GM18909 (cell line): ENCODE measurements at regions not wholly inside any gene's neighbourhood (a gene's known extent, or its start where the extent isn't known, plus 50 kb on each side); places are given as distances from the start of the nearest gene placed in this dataset.

Experiments used
- ATAC-seq: cut with Tn5 transposase; IDR thresholded peaks from one replicate; pipeline ENCODE4 v1.9.1; 2021; ENCODE audit warnings: mild to moderate bottlenecking; ENCODE audit not compliant: unreplicated experiment, poor library complexity

DNA sequence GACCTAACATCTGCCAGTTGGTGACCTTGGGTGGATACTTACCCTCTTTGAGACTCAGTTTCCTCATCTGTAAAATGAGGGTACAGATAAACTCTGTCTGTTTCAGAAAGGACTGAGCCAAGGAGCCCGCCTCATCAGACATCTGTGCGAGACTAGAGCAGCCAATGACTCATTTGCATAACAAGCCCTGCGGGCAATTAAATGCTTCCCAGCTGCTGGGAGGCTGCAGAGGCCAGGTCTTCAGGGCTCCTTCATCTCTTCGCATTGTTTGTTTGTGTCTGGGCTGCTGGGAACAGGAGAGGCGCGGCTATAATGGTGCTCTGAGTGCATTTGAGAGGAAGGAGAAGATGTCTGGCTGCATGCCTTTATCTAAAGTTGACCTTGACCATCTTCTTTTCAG, 85.0 kb downstream of the ADRA2C start:
- ATAC-seq: no peak

DNA sequence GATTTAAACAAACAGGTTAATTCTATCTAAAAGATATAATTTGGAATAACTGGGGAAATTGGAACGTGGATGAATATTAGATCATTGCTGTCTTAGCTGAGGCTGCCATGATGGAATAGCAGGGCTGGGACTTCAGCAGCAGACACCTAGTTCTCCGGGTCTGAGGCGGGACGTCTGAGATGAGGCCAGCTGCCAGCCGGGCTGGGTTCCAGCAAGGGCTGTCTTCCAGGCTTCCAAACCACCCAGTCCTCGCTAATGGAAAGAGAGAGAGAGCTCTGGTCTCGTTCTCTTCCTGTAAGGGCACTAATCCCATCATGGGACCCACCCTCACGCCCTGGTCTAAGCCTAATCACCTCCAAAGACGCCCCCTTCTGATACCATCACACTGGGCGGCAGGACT, 85.7 kb downstream of the ADRA2C start:
- no peak for ATAC-seq

DNA sequence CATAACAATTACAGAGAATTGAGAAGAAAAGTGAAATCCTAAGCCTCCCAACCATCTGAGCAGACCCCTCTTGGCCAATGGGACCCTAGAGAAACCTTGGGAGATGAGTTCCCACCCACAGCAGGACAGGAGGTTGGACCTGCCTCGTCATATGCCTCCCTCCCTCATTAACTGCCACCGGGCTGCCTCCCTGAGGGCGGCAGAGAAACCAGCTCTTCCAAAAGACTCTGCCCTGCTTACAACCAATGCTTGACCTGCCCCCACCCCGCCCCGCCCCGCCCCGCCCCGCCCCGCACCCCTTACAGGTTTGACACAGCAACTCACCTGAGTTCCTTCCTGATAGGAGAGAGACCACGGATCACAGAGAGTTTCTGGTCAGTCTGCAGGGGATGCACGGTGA, 86.1 kb downstream of the ADRA2C start:
- no peak for ATAC-seq

DNA sequence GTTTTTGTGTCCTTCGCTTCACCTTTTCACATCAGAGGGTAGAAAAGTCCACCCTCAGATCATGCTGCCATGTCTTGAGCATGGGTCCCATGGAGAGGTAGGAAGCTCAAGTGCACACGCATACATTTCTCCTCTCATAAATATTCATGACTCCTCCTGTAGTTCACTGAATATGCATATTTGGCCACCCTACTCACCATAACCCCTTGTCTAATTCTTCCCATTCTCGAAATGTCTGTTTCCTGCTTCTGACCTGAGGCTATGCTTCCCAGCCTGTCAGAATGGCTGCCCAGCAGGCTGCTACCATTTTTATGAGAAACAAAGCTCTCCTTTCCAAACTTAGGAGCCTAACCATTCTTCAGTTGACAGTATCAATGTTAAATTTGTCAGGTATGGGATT, 86.5 kb downstream of the ADRA2C start:
- ATAC-seq: no peak

DNA sequence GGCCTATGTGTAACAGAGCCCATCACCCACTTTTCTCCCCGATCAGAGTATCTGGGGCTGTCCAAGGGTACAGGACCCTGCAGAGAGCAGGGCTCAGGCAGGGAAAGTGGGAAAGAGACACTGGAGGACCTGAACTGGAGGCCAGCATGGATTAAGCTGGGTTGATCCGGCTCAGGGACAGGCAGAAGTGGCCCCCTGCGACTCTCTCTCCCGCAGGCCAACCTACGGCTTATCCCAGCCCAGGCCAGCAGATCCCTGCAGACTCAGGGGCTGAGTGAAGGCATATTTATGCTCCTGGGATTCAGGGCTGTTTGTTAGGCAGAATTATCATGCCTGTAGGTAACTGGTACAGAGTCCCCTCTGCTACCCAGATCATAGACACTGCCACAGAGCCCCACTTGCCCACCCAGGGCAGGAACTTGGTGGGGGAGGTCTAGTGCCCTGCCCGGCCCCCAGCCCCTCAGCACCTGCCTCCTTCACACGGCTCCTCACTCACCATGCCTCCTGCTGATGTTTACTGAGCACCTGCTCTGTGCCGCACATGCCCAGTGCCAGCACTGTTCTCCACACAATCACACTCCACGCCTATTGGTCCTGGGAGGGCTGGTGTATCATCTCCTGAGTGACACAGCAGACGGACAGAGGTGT, 87.3 kb downstream of the ADRA2C start:
- ATAC-seq: no peak

DNA sequence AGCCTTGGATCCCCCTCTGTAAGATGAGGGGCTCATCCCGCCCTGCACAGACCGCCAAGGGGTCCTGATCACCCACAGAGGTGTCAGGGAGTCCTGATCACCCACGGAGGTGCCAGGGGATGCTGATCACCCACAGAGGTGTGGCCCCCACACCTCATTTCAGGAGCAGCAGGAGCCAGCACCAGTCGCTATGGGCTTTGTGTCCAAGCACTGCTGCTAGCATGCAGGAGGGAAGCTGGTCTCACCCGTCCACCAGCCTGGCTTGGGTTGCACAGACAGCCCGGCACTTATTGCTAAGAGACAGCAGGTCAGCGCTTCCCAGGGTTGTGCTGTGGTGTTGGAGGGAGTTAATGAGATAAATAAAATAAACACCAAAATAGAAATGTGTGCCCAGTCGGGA, 88.5 kb downstream of the ADRA2C start:
- ATAC-seq: no peak

DNA sequence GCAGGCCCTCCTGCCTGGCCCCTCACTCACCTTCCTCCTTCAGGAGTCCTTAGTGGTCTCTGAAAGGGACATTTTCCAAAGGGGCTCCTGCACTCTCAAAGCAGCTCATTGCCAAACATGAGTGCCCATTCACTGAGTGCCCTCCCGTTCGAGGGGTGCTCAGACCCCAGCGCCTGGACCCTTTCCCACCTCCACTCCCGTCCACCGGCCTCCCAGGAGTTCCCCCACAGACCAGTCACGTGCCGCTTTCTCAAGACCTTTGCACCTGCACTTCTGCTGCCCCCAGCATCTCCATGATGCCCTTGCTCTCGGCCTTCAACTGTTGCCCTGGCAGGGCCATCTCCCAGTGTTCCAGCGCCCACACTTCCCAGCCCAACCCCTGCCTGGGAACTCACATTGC, 89.5 kb downstream of the ADRA2C start:
- ATAC-seq: no peak

DNA sequence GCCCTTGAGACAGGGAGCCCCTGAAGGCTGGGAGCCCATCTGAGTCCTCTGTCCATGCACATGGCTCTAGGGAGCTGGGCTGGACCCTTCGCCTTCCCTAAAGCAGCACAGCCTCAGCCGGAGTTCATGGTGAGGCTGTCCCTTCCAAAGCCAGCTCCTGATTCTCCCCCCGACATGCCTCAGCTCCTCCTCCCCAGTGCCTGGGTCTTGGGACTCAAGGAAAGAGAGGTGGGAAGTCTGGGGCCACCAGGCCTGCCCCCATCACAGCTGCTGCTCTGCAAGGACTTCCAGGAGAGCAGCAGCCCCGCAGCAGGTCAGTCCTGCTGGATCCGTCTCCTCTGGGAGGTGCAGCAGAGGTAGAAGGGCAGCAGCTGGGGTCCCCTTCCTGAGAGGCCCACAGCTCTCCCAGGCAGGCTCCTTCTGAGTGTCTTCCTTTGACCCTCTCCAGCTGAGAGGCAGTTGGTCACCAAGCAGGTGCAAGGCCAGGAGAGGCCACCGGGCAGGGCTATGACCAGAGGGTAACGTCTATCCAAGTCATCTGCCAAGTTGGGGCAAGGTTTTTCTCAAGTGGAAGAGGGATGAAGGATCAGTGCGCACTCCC, 90.5 kb downstream of the ADRA2C start:
- no peak for ATAC-seq

DNA sequence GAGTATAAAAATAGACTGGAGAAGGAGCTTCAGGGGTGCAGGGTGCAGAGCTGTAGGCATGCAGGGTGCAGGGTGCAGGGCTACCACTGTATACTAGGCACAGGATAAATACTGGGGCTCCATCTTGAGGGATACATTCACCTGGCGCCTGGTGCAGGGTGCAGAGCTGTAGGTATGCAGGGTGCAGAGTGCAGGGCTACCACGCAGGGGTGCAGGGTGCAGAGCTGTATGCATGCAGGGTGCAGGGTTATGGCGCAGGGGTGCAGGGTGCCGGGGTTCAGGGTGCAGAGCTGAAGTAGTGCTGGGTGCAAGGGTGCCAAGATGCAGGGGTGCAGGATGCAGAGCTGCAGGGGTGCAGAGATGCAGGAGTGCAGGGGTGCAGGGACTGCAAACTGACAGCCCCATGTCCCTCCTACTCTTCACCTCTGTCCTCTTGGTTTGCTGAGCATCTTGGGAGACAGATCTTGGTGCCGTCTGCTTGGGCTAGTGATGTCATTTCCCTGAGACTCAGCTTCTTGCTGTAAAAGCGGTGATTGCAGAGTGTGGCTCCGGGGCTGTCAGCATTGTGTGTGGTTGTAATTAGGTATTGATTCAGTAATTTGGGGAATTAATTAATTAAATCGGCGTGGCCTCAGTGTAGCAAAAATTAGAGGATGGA, 91.2 kb downstream of the ADRA2C start:
- ATAC-seq: no peak

DNA sequence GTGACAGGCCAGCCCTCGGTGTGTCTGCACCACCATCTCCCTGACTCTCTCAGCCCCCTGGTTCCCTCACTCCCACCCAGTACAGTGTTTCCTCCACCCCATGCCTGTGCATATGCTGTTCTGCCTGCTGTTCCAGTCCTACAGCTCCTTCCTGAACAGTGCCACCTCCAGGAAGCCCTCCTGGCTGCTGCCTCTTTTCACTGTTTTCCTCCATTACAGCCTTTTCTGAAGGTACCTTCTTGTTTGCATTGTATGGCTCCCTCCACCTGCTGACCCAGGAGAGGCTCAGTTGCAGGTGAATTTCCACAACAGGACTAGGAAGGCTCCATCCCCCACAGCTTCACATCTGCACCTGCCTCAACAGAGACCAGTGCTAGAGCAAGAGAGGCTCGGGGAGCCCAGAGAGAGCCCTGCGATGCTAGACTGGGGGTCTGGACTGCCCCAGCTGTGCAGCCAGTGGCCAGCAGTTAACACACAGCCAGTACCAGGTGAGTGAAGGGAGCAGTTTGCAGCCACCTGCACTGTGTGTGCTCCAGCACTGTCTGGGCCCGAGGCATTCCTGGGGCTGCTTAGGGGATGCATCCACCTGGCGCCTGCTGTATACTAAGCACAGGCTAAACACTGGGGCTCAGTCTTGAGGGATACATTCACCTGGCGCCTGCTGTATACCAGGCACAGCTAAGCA, 92.0 kb downstream of the ADRA2C start:
- no peak for ATAC-seq

DNA sequence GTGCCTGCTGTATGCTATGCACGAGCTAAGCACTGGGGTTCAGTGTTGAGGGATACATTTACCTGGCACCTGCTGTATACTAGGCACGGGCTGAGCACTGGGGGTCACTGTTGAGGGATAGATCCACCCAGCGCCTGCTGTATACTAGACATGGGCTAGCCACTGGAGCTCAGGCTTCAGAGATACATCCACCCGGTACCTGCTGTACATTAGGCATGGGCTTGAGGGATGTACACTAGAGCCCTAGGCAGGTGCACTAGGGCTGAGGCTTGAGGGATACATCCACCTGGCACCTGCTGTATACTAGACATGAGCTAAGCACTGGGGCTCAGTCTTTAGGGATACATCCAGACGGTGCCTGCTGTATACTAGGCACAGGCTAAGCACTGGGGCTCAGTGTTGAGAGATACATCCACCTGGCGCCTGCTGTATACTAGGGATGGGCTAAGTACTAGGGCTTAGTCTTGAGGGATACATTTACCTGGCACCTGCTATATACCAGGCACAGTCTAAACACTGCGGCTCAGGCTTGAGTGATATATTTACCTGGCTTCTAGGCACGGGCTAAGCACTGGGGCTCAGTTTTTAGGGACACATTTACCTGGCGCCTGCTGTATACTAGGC, 92.7 kb downstream of the ADRA2C start:
- ATAC-seq: no peak

DNA sequence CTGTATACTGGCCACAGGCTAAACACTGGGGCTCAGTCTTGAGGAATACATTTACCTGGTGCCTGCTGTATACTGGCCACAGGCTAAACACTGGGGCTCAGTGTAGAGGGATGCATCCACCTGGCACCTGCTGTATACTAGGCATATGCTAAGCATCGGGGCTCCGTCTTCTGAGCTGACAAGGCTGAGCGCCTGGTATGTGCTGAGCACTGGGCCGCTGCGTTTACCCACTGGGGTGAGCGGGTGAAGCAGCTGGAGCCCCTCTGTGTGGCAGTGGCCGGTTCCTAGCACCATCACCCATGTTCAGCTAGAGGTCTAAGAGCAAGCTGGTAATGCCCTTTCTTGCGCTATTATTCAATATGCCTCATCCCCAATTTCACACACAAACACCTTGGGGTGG, 93.4 kb downstream of the ADRA2C start:
- ATAC-seq: no peak

DNA sequence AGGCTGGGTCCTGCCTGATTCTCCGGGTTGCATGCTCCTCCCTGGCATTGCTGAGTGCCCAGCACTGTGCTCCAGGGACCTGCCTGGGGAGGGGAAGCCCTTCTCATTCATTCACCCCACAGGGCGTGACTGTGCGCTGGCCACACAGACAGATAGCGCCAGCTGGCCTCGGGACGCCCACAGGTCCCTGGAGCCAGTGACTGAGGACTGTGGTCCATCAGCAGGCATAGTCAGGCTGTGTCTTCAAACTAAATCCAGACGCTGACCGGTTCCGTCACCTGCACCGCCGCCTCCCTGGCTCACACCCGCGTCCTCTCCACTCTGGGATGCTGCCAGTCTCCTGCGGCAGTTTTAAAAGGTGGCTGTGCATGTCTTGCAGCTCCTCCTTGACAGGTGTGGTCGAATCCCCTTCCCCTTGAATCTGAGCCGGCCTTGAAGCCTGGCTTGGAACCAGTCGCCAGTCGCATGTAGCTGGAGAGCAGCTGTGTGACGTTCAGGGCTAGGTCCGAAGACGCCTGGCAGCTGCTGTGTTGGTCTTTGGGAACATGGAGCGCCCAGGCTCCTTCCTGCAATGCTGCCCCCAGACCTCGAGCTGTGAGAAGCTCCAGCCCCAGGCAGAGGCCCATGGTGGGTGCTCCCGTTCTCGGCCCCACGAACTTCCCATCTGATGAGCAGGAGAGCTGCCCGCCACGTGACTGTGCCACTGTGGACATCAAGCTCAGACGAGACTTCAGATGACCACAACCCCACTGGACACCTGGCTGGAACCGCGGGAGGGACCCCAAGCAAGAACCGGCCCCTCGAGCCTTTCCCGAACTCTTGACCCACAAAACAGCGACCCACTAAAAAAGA, 94.1 kb downstream of the ADRA2C start:
- ATAC-seq: no peak

DNA sequence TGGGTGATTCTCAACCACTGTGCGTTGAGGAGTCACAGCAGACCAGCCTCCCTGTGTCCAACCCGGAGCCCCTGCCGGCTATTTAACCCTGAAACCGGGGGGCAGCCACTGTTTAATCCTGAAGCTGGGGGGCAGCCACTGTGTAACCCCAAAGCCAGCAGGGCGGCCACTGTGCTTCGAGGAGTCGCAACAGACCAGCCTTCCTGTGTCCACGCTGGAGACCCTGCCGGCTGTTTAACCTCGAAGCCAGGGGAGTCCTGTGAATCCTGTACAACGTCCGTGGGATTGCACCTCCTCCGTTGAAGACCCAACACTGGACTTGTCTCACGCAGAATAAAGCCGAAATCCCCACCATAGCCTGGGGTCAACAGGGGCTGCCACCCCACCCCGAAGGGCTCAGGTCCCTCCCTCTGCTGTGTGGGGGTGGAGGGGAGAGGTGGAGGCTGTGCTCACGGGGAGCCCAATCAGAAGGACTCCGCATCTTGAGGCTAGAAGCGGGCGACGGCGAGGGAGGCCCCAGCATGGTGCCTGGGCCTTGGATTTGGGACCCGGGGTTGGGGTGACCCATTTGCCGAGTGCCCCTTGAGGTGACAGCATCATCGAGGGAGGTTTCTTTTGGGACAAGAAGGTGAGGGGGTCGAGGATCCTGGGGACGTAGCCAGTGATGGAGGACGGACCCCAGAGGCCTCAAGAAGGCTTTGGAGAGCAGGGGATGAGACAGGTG, 94.9 kb downstream of the ADRA2C start:
- no peak for ATAC-seq

DNA sequence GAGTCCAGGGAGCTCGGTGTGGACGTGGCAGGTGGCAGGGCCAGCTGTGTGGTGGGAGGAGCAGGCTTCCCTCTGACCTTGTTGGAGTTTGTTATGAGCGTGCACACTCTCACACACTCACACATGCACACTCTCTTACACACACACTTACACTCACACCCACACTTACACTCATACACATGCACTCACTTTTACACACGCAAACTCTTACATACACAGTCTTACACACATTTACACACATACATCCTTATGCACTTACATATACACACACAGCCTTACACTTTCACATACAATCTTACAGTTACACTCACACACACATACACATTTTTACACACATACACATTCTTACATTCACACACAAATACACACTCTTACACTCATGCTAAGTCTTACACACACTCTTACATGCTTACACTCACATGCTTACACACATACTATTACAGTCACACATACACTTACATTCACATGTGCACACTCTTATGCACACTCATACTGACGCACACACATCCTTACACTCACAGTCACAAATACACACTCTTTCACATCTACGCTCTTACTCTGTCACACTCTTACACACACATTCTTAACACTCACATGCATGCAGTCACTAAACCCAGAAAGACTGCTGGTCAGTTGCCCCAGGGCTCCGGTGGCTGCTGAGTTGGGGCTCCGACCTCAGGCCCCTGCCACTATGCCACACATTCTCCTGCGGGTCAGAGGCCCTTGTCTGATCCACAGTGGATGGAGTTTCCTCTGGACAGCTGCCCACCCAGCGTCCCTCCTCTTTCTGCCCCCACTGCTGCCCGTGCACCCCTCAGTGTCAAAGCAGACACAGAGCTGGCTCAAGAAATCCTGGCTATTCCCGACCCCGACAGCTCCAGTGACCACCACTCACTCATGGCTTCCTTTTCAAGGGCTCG, 95.8 kb downstream of the ADRA2C start:
- no peak for ATAC-seq

DNA sequence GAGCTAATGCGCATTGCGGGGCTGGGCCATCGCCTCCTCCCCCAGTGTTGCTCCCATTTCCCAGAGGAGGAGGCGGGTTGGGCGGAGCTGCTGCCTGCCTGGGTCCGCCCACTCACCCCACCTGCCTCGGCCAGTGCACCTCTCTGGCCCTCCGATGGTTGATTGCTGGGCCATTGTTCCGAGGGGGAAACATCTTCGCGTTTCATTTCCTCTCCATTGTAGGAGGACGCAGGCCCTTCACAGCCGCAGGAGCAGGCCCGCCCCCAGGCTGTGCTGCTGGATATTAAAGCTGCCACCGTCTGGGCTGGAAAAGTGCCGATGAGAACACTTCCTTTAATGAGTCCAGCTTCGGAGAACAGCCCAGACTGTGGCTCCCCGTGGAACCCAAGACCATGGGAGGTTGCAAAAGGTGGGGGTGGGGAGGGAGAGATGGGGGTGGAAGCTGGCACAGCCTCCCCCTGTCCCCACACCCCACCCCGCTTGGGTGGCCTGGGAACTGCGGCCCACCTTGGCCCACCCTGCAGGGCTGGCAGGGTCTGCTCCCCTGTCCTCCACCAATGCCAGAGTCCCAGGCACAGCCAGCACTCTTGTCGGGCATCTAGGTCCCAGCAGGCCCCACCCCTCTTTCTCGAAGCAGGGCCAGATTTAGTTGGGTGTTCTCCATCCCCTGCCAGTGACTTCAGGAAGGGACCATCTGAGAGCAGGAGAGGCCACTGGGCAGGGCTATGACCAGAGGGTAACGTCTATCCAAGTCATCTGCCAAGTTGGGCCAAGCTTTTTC, 96.6 kb downstream of the ADRA2C start:
- ATAC-seq: no peak

DNA sequence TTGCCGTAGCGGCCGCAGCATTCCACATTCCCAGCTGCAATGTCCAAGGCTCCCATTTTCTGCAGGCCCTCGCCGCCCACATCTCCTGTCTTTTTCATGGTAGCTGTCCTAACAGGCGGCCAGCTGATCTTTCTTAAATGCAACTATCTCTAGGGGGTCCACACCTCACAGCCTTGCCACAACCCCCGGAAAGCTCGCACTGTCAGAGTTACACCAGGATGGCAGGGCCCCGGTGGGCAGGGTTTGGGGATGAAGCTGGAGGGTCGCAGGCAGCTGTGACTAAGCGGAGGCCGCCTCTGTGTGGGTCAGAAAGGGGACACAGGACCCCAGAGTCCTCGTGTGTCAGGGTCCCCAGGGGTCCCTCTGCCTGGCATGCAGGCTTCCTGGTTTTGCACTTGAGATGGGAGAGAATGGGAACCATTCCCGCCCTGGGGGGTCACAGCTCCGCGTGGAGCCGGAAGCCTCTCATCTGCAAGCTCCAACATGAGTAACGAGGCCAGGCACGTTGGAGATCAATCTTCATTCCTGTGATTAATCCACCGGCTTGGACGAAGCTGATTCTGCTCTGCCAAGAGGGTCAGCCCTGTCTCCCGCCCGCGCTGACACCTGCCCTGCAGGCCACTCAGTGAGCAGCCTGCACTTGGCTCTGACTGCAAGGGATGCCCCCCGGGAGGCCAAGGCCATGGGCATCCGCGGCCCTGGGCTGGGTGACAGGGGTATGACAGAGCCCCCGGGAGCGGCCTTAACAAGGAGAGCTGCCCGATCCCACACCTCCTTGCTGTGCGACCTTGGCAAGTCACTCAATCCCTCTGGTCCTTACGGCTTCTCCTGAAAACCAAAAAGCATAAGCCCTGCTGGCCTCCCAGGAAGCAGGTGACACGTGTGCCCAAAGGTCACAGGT, 97.9 kb downstream of the ADRA2C start:
- no peak for ATAC-seq
